ENCODE measurements at regions not wholly inside any gene's neighbourhood (a gene's known extent, or its start where the extent isn't known, plus 50 kb on each side); places are given as distances from the start of the nearest gene placed in this dataset.

DNA sequence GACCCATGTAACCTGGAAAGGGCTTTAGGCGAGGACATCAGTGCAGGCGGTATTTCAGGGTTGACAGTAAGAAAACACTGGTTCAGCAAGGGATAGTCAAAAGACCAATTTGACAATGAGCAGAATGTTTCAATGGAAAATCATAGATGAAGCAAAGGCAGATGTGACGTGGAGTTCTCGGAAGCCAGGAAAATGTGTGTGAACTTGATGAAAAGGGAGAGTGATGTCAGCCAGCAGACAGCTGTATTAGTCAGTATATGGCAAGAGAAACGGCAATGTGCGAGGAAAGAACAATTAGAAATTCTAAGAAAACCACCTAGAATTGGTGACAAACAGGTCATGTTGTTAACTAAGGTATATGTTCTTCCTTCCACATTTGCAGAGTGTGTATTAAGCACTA, 503.9 kb upstream of the DAB2 start:
- TF ChIP-seq, protein P1, sequence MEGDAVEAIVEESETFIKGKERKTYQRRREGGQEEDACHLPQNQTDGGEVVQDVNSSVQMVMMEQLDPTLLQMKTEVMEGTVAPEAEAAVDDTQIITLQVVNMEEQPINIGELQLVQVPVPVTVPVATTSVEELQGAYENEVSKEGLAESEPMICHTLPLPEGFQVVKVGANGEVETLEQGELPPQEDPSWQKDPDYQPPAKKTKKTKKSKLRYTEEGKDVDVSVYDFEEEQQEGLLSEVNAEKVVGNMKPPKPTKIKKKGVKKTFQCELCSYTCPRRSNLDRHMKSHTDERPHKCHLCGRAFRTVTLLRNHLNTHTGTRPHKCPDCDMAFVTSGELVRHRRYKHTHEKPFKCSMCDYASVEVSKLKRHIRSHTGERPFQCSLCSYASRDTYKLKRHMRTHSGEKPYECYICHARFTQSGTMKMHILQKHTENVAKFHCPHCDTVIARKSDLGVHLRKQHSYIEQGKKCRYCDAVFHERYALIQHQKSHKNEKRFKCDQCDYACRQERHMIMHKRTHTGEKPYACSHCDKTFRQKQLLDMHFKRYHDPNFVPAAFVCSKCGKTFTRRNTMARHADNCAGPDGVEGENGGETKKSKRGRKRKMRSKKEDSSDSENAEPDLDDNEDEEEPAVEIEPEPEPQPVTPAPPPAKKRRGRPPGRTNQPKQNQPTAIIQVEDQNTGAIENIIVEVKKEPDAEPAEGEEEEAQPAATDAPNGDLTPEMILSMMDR (IDR thresholded peaks at IDR 0.05; ENCODE audit: low read length), result no peak
- TF ChIP-seq EZH2 (IDR thresholded peaks at IDR 0.05; ENCODE audit: borderline replicate concordance, low read length), result no peak
